ENCODE measurements at regions not wholly inside any gene's neighbourhood (a gene's known extent, or its start where the extent isn't known, plus 50 kb on each side); places are given as distances from the start of the nearest gene placed in this dataset.

DNA sequence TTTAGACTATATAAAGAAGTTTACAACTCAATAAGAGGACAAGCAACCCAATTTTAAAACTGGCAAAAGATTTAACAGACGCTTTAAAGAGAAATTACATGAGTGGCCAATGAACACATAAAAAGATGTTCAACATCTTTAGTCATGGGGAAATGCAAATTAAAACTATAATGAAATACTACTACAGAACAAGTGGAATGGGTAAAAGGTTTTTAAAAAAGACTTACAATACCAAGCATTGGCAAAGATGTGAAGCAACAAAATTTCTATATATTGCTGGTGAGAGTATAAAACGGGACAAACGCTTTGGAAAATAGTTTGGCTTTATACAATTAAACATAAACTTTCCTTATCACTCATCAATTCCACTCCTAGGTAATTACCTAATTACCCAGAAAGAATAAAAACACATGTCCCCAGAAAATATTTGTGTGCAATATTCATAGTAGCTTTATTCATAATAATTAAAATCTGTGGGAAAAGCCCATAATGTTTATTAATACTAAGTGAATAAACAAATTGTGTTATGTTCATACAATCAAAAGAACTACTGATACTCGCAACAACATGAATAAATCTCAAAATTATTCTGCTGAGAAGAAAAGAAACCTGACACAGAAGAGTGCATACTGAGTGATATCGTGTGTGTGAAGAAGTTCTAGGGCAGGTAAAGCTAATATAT is 76.7 kb upstream of the MYCN start:
- TF ChIP-seq, protein P1, sequence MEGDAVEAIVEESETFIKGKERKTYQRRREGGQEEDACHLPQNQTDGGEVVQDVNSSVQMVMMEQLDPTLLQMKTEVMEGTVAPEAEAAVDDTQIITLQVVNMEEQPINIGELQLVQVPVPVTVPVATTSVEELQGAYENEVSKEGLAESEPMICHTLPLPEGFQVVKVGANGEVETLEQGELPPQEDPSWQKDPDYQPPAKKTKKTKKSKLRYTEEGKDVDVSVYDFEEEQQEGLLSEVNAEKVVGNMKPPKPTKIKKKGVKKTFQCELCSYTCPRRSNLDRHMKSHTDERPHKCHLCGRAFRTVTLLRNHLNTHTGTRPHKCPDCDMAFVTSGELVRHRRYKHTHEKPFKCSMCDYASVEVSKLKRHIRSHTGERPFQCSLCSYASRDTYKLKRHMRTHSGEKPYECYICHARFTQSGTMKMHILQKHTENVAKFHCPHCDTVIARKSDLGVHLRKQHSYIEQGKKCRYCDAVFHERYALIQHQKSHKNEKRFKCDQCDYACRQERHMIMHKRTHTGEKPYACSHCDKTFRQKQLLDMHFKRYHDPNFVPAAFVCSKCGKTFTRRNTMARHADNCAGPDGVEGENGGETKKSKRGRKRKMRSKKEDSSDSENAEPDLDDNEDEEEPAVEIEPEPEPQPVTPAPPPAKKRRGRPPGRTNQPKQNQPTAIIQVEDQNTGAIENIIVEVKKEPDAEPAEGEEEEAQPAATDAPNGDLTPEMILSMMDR (IDR thresholded peaks at IDR 0.05) = no peak
- TF ChIP-seq POLR2A (IDR thresholded peaks at IDR 0.05) (no peak), POLR2AphosphoS5 (IDR thresholded peaks at IDR 0.05) (no peak)
